Suprapubic skin (tissue), 3 donors: ENCODE measurements at regions not wholly inside any gene's neighbourhood (a gene's known extent, or its start where the extent isn't known, plus 50 kb on each side); places are given as distances from the start of the nearest gene placed in this dataset.

Experiments used
- CTCF ChIP-seq, 2 donors: fragments of 200-600 bp in 1 of 2; fragments of 450-650 bp in 1 of 2; sonication (generic) in 1 of 2; IDR thresholded peaks; one replicate each; pipeline ENCODE4 v1.5.1; 2016 to 2019; ENCODE audit warnings: antibody characterized with exemption in 2 of 2, mild to moderate bottlenecking in 1 of 2, moderate library complexity in 1 of 2
- POLR2A ChIP-seq, 2 donors: fragments of 450-650 bp; IDR thresholded peaks; one replicate each; pipeline ENCODE4 v1.6.1; 2017; ENCODE audit warnings: antibody characterized with exemption in 2 of 2, mild to moderate bottlenecking in 2 of 2, moderate library complexity in 2 of 2

DNA sequence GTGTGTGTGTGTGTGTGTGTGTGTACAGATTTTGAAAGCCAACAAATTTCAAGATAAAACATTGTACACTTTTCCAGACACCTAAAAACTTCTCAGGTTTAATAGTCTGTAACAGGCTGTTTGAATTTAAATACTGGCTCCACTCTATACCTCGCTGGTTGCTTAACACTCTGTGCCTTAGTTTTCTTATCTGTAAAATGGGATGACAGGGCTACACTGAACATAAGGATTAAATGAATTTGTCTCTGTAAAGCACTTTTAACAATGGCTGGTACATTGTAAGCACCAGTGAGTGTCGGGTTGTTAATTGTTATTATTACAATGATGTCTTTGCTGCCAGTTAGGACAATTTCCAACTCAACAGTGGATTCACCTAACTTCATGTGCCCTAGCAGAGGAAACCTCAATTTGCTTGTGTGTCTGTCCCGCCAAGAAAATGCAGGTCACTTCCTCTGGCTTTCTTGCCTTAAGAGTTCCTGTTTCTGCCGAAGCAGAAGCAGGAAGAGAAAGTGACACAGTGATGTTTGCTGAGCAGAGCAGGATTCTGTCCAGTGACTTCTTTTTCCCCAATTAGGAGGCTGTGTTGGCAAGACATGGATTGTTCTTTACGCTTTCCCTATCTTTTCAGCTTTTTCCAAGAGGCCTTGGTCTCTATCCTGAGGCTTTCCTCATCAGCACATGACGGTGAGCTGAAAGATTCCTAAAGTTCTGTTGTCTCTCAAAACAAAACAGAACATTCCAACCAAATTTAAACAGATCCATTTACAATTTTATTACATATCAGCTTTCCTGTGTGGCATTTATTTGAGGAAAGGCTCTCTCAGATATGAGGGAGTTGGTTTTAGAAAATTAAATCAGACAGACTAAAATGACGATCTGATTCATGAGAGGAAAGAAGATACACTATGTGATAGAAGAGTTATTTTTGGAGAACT is 154.1 kb upstream of the ATP2B1 start:
- TF ChIP-seq CTCF (IDR thresholded peaks at IDR 0.05): no peak
- TF ChIP-seq POLR2A (IDR thresholded peaks at IDR 0.05): no peak
